SK-N-SH treated with all-trans-retinoic acid at 6 μM for 48 hours (cell line): ENCODE measurements at regions not wholly inside any gene's neighbourhood (a gene's known extent, or its start where the extent isn't known, plus 50 kb on each side); places are given as distances from the start of the nearest gene placed in this dataset.

Experiments
- TOX ChIP-seq: fragments of 250-450 bp; sonication (Bioruptor Pico); IDR thresholded peaks from 2 replicates; pipeline ENCODE4 v1.8.0; 2021; ENCODE audit warnings: mild to moderate bottlenecking, moderate library complexity, borderline replicate concordance
- ZFP30 ChIP-seq: fragments of 450-650 bp; formaldehyde crosslinking; IDR thresholded peaks from 2 replicates; pipeline ENCODE4 v1.5.0; 2022; ENCODE audit warnings: mild to moderate bottlenecking, moderate library complexity

DNA sequence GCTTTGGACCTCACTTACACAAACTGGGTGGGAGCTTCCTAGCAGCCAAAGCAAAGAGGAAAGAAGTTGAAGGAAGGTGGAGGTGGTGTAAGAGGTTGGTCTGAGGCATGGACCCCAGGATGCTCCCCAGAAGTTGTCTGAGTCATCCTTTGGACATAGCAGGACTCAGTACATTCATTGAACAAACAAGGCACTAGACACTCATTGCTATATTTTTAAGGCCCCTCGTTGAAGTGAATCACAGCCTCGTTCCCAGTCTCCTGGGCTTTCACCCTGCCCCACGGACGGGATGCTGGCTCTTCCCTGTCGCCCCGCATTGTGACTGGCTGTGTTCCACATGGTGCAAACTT is 95.9 kb upstream of the FGF3 start:
- no peak for TF ChIP-seq TOX (CRISPR knock-in tag)
- no peak for TF ChIP-seq ZFP30 (CRISPR knock-in tag)
